Lung (tissue), 11 donors: ENCODE measurements at regions not wholly inside any gene's neighbourhood (a gene's known extent, or its start where the extent isn't known, plus 50 kb on each side); places are given as distances from the start of the nearest gene placed in this dataset.

Source experiments
- ATAC-seq: fragments of 200-7000 bp; cut with Tn5 transposase; one replicate; pipeline ENCODE4 v1.9.1; 2020; ENCODE audit warnings: moderate number of reproducible peaks; ENCODE audit not compliant: insufficient read depth, low FRiP score
- DNase-seq, 3 donors: peaks; one replicate each; pipeline ENCODE4 v3.0.0-alpha.2; 2013 to 2017
- H3K27ac ChIP-seq, 2 donors: one replicate each; pipeline ENCODE4 v1.5.1; 2013; ENCODE audit warnings: mild to moderate bottlenecking in 2 of 2, moderate library complexity in 2 of 2, control low read depth in 1 of 2, inconsistent platforms in 1 of 2, low read depth in 1 of 2, low read length in 1 of 2
- H3K27me3 ChIP-seq, 3 donors: one replicate each; pipeline ENCODE4 v1.5.1; 2013; ENCODE audit warnings: low read length in 2 of 3; ENCODE audit not compliant: control insufficient read depth in 3 of 3, insufficient read depth in 3 of 3
- H3K36me3 ChIP-seq, 4 donors: one replicate each; pipeline ENCODE4 v1.5.1; 2013; ENCODE audit warnings: low read length in 4 of 4, mild to moderate bottlenecking in 1 of 4, moderate library complexity in 1 of 4; ENCODE audit not compliant: control insufficient read depth in 4 of 4, insufficient read depth in 4 of 4
- H3K4me1 ChIP-seq, 5 donors: one replicate each; pipeline ENCODE4 v1.5.1; 2013; ENCODE audit warnings: low read length in 5 of 5, mild to moderate bottlenecking in 2 of 5, moderate library complexity in 1 of 5; ENCODE audit not compliant: control insufficient read depth in 5 of 5, insufficient read depth in 5 of 5
- H3K4me3 ChIP-seq: one replicate; pipeline ENCODE4 v1.5.1; 2013; ENCODE audit warnings: mild to moderate bottlenecking, control low read depth, moderate library complexity
- H3K9ac ChIP-seq, 2 donors: one replicate each; pipeline ENCODE4 v1.5.1; 2013; ENCODE audit warnings: low read length in 2 of 2, control low read depth in 1 of 2; ENCODE audit not compliant: insufficient read depth in 1 of 2
- H3K9me3 ChIP-seq, 4 donors: one replicate each; pipeline ENCODE4 v1.5.1; 2013; ENCODE audit warnings: low read length in 3 of 4, mild to moderate bottlenecking in 1 of 4, moderate library complexity in 1 of 4; ENCODE audit not compliant: control insufficient read depth in 4 of 4, insufficient read depth in 3 of 4
- WGBS, 2 donors: extraction: QIAGEN DNeasy Blood & Tissue Kit; methylation state at CpG; one replicate each; pipeline ENCODE4 v1.1.7; 2013; 5-methylcytosine and 5-hydroxymethylcytosine counted together
- TF ChIP-seq, protein P1 (sequence below): IDR thresholded peaks from 2 replicates; pipeline ENCODE4 v1.5.1; 2012; ENCODE audit warnings: mild to moderate bottlenecking; ENCODE audit errors: control extremely low read depth, extremely low read depth
- donor health status: control.
- donor health status: control.
- donor health status: Bipolar disorder and iron deficiency.
- donor health status: healthy.
- donor health status: DM: yes; HTN: yes; CAD: no.

DNA sequence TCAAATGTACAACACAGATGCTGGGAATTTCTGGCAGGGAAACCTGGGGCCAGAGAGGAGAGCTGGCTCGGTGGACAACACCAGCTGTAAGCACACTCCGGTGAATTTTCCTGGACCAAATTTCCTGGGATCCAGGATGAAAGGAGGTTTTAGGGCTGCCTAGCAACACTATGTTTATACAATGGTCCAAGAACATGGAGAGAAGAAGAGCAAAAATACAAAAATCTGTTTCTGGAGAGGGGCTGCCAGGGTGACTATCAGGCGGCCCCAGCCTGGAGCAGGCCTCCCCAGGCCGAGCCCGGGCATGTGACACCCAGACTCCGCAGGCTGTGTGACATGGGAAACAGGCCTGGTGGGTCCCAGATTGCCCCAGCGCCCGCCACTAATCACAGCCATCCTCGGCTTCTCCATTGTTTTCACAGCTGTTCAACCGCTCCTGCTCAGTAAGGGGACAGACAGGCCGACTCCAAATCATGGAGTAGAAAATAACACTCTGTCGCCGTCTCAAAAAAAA is 336.0 kb upstream of the NFIA start:
- H3K27me3 ChIP-seq = no peaks in the 10 kb centered on the region
- TF ChIP-seq, protein P1, sequence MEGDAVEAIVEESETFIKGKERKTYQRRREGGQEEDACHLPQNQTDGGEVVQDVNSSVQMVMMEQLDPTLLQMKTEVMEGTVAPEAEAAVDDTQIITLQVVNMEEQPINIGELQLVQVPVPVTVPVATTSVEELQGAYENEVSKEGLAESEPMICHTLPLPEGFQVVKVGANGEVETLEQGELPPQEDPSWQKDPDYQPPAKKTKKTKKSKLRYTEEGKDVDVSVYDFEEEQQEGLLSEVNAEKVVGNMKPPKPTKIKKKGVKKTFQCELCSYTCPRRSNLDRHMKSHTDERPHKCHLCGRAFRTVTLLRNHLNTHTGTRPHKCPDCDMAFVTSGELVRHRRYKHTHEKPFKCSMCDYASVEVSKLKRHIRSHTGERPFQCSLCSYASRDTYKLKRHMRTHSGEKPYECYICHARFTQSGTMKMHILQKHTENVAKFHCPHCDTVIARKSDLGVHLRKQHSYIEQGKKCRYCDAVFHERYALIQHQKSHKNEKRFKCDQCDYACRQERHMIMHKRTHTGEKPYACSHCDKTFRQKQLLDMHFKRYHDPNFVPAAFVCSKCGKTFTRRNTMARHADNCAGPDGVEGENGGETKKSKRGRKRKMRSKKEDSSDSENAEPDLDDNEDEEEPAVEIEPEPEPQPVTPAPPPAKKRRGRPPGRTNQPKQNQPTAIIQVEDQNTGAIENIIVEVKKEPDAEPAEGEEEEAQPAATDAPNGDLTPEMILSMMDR = no peak
- H3K9ac ChIP-seq = no peak overlapping the region
- H3K4me1 ChIP-seq = peaks cover 0 to 21% (median 0%) of the 10 kb centered on the region in 5 donors
- DNase-seq (peak; percentile 42 to 70 (median 69)), ATAC-seq (no peak)
- no peak overlapping the region for H3K4me3 ChIP-seq
- H3K9me3 ChIP-seq = no peaks in the 10 kb centered on the region
- H3K36me3 ChIP-seq = no peaks in the 10 kb centered on the region
- H3K27ac ChIP-seq = peak overlapping the region in 1 of 2 donors; percentile 29
- WGBS, 2 donors = 72 to 80% methylated on average over 13 of the region's 13 CpGs

DNA sequence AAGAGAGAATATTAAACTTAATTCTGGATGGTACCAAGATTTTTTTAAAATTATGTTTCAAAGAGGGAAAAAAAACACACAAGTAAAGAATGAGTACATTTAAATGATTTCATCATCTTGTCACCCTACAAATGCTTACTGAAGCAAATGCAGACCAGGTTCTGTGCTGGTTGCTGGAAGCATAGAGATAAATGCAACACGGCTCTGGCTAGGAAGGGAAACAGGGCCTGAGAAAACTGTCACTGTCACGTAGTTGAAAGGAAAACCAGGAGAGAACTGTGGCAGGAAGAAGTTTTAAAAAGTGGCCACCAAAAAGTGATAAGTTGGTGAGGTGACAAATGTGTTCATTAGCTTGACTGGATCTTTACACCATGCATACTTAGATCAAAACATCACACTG is 336.9 kb upstream of the NFIA start:
- TF ChIP-seq, protein P1 = no peak
- Histone ChIP-seq H3K27me3 (no peaks in the 10 kb centered on the region), H3K27ac (no peak overlapping the region), H3K4me1 (peaks cover 0 to 21% (median 0%) of the 10 kb centered on the region in 5 donors), H3K9me3 (no peaks in the 10 kb centered on the region), H3K9ac (no peak overlapping the region), H3K4me3 (no peak overlapping the region), H3K36me3 (no peaks in the 10 kb centered on the region)
- WGBS, 2 donors = 63 to 71% methylated on average over 2 of the region's 2 CpGs
- DNase-seq = no peak
- no peak for ATAC-seq

DNA sequence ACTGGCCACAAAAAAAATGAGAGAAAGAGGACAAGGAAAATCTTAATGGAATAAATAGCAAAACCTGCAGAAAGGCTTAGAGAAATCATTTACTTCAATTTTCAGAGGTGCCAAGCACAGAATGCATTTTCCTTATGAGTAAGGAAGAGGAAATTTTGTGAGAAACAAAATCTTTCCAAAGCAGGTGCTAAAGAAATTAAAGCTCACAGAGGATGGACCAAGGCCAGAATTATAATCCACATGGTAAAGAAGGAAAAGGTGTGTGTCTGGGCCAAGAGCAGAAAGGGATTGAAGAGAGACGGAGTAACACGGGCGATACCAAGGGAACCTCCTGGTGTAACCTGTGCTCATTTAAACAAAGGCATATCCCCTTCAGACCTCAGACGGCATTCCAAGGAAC is 340.0 kb upstream of the NFIA start:
- 94 to 96% methylated on average over 4 of the region's 4 CpGs for WGBS, 2 donors
- TF ChIP-seq, protein P1 = no peak

DNA sequence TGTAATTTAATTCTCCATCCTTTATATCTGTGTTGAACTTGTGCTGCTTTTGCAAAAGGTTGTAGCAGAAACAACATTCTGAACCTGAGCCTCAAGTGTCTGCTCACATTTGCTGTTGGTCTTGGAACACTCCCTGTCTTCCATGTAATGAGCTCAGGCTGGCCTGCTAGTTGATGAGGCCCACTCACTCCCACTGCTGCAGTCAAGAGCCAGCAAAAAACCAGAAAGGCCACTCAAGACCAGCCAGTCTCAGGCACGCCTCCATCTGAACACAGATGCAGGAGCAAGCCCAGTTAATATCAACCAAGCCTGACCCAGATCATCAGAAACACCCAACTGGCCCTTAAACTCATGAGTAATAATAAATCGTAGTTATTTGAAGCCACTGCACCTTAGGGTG is 342.2 kb upstream of the NFIA start:
- Histone ChIP-seq H3K27me3 (no peaks in the 10 kb centered on the region), H3K9me3 (no peaks in the 10 kb centered on the region), H3K9ac (no peak overlapping the region), H3K4me1 (peaks cover 0 to 13% (median 0%) of the 10 kb centered on the region in 5 donors), H3K27ac (no peak overlapping the region), H3K4me3 (no peak overlapping the region), H3K36me3 (no peaks in the 10 kb centered on the region)
- TF ChIP-seq, protein P1 = no peak
- DNase-seq (no peak), ATAC-seq (no peak)
- 80 to 81% methylated on average over 2 of the region's 2 CpGs for WGBS, 2 donors

More for the DNA sequence above, 340.0 kb upstream of the NFIA start:
- DNase-seq = no peak
- Histone ChIP-seq H3K27ac (no peak overlapping the region), H3K27me3 (no peaks in the 10 kb centered on the region), H3K9ac (no peak overlapping the region), H3K9me3 (no peaks in the 10 kb centered on the region), H3K4me3 (no peak overlapping the region), H3K36me3 (no peaks in the 10 kb centered on the region), H3K4me1 (peaks cover 0 to 34% (median 0%) of the 10 kb centered on the region in 5 donors)
- ATAC-seq = no peak
